ENCODE measurements at regions not wholly inside any gene's neighbourhood (a gene's known extent, or its start where the extent isn't known, plus 50 kb on each side); places are given as distances from the start of the nearest gene placed in this dataset.

DNA sequence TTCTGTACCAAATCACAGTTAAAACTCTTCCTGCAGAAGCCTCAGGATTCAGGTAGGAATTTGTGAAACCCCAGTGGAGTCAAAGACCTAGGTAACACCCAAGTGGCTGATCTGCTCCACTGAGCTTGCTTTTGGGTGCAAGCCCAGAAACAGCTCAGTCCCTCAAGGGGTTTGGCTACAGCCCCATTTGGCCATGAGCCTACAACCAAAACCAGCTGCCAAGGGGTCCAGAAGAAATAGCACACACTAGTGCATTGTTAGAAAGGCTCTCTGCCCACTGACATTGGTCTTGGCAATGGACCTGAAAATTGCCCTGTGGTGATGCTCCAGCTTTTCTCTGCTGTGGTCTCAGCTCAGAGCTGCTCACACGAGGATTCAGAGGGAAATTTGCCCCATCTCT lies 577.4 kb upstream of the INTU start:
- DNase-seq (no peak), ATAC-seq (no peak)
- TF ChIP-seq CTCF (IDR thresholded peaks at IDR 0.05 in 4 of 5, conservative IDR thresholded peaks at IDR 0.05 in 1 of 5) (no peak), POLR2A (IDR thresholded peaks at IDR 0.05) (no peak)
- Histone ChIP-seq H3K36me3 (no peaks in the 10 kb centered on the region), H3K4me3 (no peak overlapping the region), H3K27ac (no peak overlapping the region), H3K9me3 (no peaks in the 10 kb centered on the region), H3K4me1 (no peaks in the 10 kb centered on the region), H3K27me3 (no peaks in the 10 kb centered on the region)
- in situ Hi-C loops (cut with MboI; ENCODE audit: low sequenced_read_pairs in 4 of 4), result no loop called here
- intact Hi-C loops (cut with DNase I; ENCODE audit: low total_unique reads), result no loop called here

DNA sequence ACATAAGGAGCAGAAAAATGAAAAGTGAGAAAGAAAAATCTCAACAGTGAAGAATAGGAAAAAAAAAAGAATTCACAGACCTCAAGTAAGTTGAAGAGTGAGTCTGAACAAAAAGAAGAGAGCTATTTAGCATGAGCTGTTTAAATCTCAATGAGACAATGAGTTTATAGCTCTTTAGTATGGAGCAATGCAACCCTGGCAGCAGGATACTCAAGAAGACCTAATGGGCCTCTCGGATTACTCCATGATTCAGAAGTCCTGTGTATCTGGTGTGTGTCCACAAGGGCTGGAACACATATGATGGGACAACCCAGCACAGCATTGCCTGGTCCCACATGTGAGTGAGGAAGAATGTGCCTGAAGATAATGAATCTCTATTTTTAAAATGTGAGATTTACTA lies 563.1 kb upstream of the INTU start:
- Histone ChIP-seq H3K9me3 (no peaks in the 10 kb centered on the region), H3K36me3 (no peaks in the 10 kb centered on the region), H3K27ac (no peak overlapping the region), H3K27me3 (no peaks in the 10 kb centered on the region), H3K4me3 (no peak overlapping the region), H3K4me1 (no peaks in the 10 kb centered on the region)
- no peak for ATAC-seq
- intact Hi-C loops (cut with DNase I; ENCODE audit: low total_unique reads) (no loop called here), in situ Hi-C loops (cut with MboI; ENCODE audit: low sequenced_read_pairs in 4 of 4) (no loop called here)
- no peak for TF ChIP-seq POLR2A (IDR thresholded peaks at IDR 0.05)
- no peak for TF ChIP-seq CTCF (IDR thresholded peaks at IDR 0.05 in 4 of 5, conservative IDR thresholded peaks at IDR 0.05 in 1 of 5)
- DNase-seq, result no peak

DNA sequence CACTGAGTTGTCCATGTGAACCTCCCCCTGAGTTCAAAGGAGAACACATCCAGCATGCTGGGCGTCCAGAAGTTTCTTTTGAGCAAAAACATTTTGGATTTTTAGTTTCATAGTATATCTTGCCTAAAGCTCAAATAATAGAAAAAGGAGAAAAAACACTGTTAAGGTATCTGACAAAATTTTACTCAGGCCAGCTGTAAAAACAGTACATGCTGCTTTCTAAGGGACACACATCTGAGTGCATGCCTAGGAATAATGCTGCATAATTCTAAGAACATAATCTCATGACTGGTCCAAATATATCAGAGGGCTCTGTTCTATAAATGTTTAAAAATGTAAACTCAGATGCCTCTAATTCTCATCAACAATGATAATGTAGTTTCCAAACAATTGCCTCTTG lies 561.3 kb upstream of the INTU start:
- Histone ChIP-seq H3K27me3 (no peaks in the 10 kb centered on the region), H3K27ac (no peak overlapping the region), H3K9me3 (no peaks in the 10 kb centered on the region), H3K36me3 (no peaks in the 10 kb centered on the region), H3K4me3 (no peak overlapping the region), H3K4me1 (no peaks in the 10 kb centered on the region)
- ATAC-seq (no peak), DNase-seq (no peak)
- no peak for TF ChIP-seq CTCF (IDR thresholded peaks at IDR 0.05 in 4 of 5, conservative IDR thresholded peaks at IDR 0.05 in 1 of 5)
- no peak for TF ChIP-seq POLR2A (IDR thresholded peaks at IDR 0.05)
- in situ Hi-C loops (cut with MboI; ENCODE audit: low sequenced_read_pairs in 4 of 4) (no loop called here), intact Hi-C loops (cut with DNase I; ENCODE audit: low total_unique reads) (no loop called here)

GRCh38 chr4:127080141-127080540 lies 552.6 kb upstream of the INTU start:
- no peak for DNase-seq
- Histone ChIP-seq H3K27ac (no peak overlapping the region), H3K27me3 (no peaks in the 10 kb centered on the region), H3K4me1 (no peaks in the 10 kb centered on the region), H3K9me3 (no peaks in the 10 kb centered on the region), H3K4me3 (no peak overlapping the region), H3K36me3 (no peaks in the 10 kb centered on the region)
- no peak for ATAC-seq
- intact Hi-C loops (cut with DNase I; ENCODE audit: low total_unique reads) (no loop called here), in situ Hi-C loops (cut with MboI; ENCODE audit: low sequenced_read_pairs in 4 of 4) (no loop called here)
- TF ChIP-seq POLR2A (IDR thresholded peaks at IDR 0.05) (no peak), CTCF (IDR thresholded peaks at IDR 0.05 in 4 of 5, conservative IDR thresholded peaks at IDR 0.05 in 1 of 5) (no peak)

GRCh38 chr4:127081041-127081440 lies 551.7 kb upstream of the INTU start:
- TF ChIP-seq CTCF (IDR thresholded peaks at IDR 0.05 in 4 of 5, conservative IDR thresholded peaks at IDR 0.05 in 1 of 5), result no peak
- no peak for TF ChIP-seq POLR2A (IDR thresholded peaks at IDR 0.05)
- no peaks in the 10 kb centered on the region for H3K4me1 ChIP-seq
- no peak overlapping the region for H3K4me3 ChIP-seq
- H3K36me3 ChIP-seq, result no peaks in the 10 kb centered on the region
- H3K27ac ChIP-seq, result no peak overlapping the region
- no peaks in the 10 kb centered on the region for H3K9me3 ChIP-seq
- in situ Hi-C loops (cut with MboI; ENCODE audit: low sequenced_read_pairs in 4 of 4), result no loop called here
- no peaks in the 10 kb centered on the region for H3K27me3 ChIP-seq
- no peak for DNase-seq
- no peak for ATAC-seq
- intact Hi-C loops (cut with DNase I; ENCODE audit: low total_unique reads), result no loop called here
